Endodermal cell (in vitro differentiated cells): ENCODE measurements at regions not wholly inside any gene's neighbourhood (a gene's known extent, or its start where the extent isn't known, plus 50 kb on each side); places are given as distances from the start of the nearest gene placed in this dataset.

Experiments
- DNase-seq: peaks from one replicate; pipeline ENCODE4 v3.0.0-alpha.2; 2017
- H3K27ac ChIP-seq: 2 replicates; pipeline ENCODE4 v1.5.1; 2013; ENCODE audit warnings: mild to moderate bottlenecking, low read depth, low read length, moderate library complexity
- H3K27me3 ChIP-seq: 2 replicates; pipeline ENCODE4 v1.6.1; 2013; ENCODE audit warnings: mild to moderate bottlenecking, low read length, moderate library complexity; ENCODE audit not compliant: insufficient read depth, control insufficient read depth, poor library complexity, severe bottlenecking
- H3K36me3 ChIP-seq: 2 replicates; pipeline ENCODE4 v1.7.0; 2013; ENCODE audit warnings: mild to moderate bottlenecking, low read length, moderate library complexity; ENCODE audit not compliant: control insufficient read depth, insufficient read depth
- H3K4me1 ChIP-seq: one replicate; pipeline ENCODE4 v1.7.0; 2013; ENCODE audit warnings: low read length; ENCODE audit not compliant: control insufficient read depth, insufficient read depth
- H3K4me3 ChIP-seq: 2 replicates; pipeline ENCODE4 v1.5.1; 2013; ENCODE audit warnings: mild to moderate bottlenecking, low read length, moderate library complexity
- H3K9ac ChIP-seq: 2 replicates; pipeline ENCODE4 v1.6.1; 2013; ENCODE audit warnings: mild to moderate bottlenecking, low read length, moderate library complexity; ENCODE audit not compliant: poor library complexity, severe bottlenecking; ENCODE audit errors: extremely low read depth
- H3K9me3 ChIP-seq: 2 replicates; pipeline ENCODE4 v1.6.1; 2013; ENCODE audit warnings: mild to moderate bottlenecking, low read length, moderate library complexity; ENCODE audit not compliant: control insufficient read depth
- H3K27ac Mint-ChIP-seq: 2 replicates; pipeline ENCODE4 v1.8.0; 2020; ENCODE audit warnings: mixed read lengths
- H3K27me3 Mint-ChIP-seq: 2 replicates; pipeline ENCODE4 v1.8.0; 2021; ENCODE audit warnings: mild to moderate bottlenecking, mixed read lengths; ENCODE audit not compliant: insufficient read depth
- H3K36me3 Mint-ChIP-seq: 2 replicates; pipeline ENCODE4 v1.8.0; 2020; ENCODE audit warnings: low read depth, mixed read lengths
- H3K4me1 Mint-ChIP-seq: 2 replicates; pipeline ENCODE4 v1.8.0; 2020; ENCODE audit warnings: mixed read lengths
- H3K4me3 Mint-ChIP-seq: 2 replicates; pipeline ENCODE4 v1.8.0; 2020; ENCODE audit warnings: mild to moderate bottlenecking, moderate library complexity, mixed read lengths
- H3K9me3 Mint-ChIP-seq: 2 replicates; pipeline ENCODE4 v1.8.0; 2020; ENCODE audit warnings: mild to moderate bottlenecking, mixed read lengths
- CTCF ChIP-seq: fragments of 200-600 bp; sonication (generic); conservative IDR thresholded peaks from 2 replicates; pipeline ENCODE4 v1.5.0; 2021; ENCODE audit warnings: antibody characterized with exemption, mild to moderate bottlenecking
- WGBS, 2 experiments: methylation state at CpG; one replicate each; pipeline versions ENCODE4 v1.1.5 to v1.1.7; 2013; ENCODE audit warnings: missing lambda C conversion rate in 2 of 2, mixed read lengths in 1 of 2; ENCODE audit not compliant: insufficient coverage in 1 of 2, insufficient read length in 1 of 2; 5-methylcytosine and 5-hydroxymethylcytosine counted together

GRCh38 chr2:13240789-13241487 lies 524.2 kb downstream of the TRIB2 start:
- no peak for TF ChIP-seq CTCF
- H3K27me3 Mint-ChIP-seq = no peaks in the 10 kb centered on the region
- no peaks in the 10 kb centered on the region for H3K4me1 Mint-ChIP-seq
- no peak overlapping the region for H3K4me3 ChIP-seq
- H3K9me3 Mint-ChIP-seq = peaks cover 9% of the 10 kb centered on the region
- no peaks in the 10 kb centered on the region for H3K36me3 ChIP-seq
- no peak overlapping the region for H3K4me3 Mint-ChIP-seq
- no peaks in the 10 kb centered on the region for H3K36me3 Mint-ChIP-seq
- H3K27me3 ChIP-seq = no peaks in the 10 kb centered on the region
- DNase-seq = no peak
- 87 to 95% methylated on average over 7 to 11 of the region's 11 CpGs for WGBS, 2 experiments
- no peak overlapping the region for H3K9ac ChIP-seq
- peaks cover 47% of the 10 kb centered on the region for H3K9me3 ChIP-seq
- no peak overlapping the region for H3K27ac Mint-ChIP-seq
- no peaks in the 10 kb centered on the region for H3K4me1 ChIP-seq
- H3K27ac ChIP-seq = no peak overlapping the region

GRCh38 chr2:13252615-13253014 lies 535.9 kb downstream of the TRIB2 start:
- Histone ChIP-seq H3K9me3 (peaks cover 78% of the 10 kb centered on the region), H3K36me3 (no peaks in the 10 kb centered on the region), H3K27me3 (no peaks in the 10 kb centered on the region), H3K4me1 (no peaks in the 10 kb centered on the region), H3K4me3 (no peak overlapping the region), H3K9ac (no peak overlapping the region), H3K27ac (no peak overlapping the region)
- H3K36me3 Mint-ChIP-seq = no peaks in the 10 kb centered on the region
- peaks cover 10% of the 10 kb centered on the region for H3K9me3 Mint-ChIP-seq
- no peak overlapping the region for H3K27ac Mint-ChIP-seq
- H3K27me3 Mint-ChIP-seq = no peaks in the 10 kb centered on the region
- WGBS, 2 experiments = 64 to 65% methylated on average over 3 to 4 of the region's 4 CpGs
- H3K4me1 Mint-ChIP-seq = no peaks in the 10 kb centered on the region
- TF ChIP-seq CTCF = no peak
- DNase-seq = no peak
- no peak overlapping the region for H3K4me3 Mint-ChIP-seq

GRCh38 chr2:13255485-13255884 lies 538.7 kb downstream of the TRIB2 start:
- DNase-seq = no peak
- 100% methylated on average over 1 of the region's 1 CpG; no CpG with 5 or more reads in 1 of the 2 experiments for WGBS, 2 experiments
- Histone ChIP-seq H3K27me3 (no peaks in the 10 kb centered on the region), H3K4me1 (no peaks in the 10 kb centered on the region), H3K9me3 (peaks cover 78% of the 10 kb centered on the region), H3K27ac (no peak overlapping the region), H3K4me3 (no peak overlapping the region), H3K36me3 (no peaks in the 10 kb centered on the region), H3K9ac (no peak overlapping the region)
- no peaks in the 10 kb centered on the region for H3K4me1 Mint-ChIP-seq
- no peak for TF ChIP-seq CTCF
- no peak overlapping the region for H3K4me3 Mint-ChIP-seq
- no peak overlapping the region for H3K27ac Mint-ChIP-seq
- H3K27me3 Mint-ChIP-seq = no peaks in the 10 kb centered on the region
- H3K9me3 Mint-ChIP-seq = peaks cover 24% of the 10 kb centered on the region
- no peaks in the 10 kb centered on the region for H3K36me3 Mint-ChIP-seq
